ENCODE measurements at regions not wholly inside any gene's neighbourhood (a gene's known extent, or its start where the extent isn't known, plus 50 kb on each side); places are given as distances from the start of the nearest gene placed in this dataset.

DNA sequence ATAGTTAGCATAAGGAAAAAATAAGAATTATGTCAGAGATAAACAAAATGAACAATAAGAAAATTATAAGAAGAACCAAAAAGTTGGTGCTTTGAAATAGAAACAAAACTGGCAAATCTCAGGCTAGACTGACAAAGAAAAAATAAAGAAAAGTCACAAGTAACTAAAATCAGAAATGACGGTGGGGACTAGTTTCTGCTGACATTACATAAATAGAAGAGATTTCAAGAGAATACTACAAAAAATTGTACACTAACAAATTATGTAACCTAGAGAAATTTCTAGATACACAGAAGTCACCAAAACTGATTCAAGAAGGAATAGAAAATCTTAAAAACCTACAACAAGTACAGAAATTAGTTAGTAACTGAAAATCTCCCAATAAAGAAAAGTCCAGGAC, 355.6 kb upstream of the SGCG start:
- H3K27ac Mint-ChIP-seq: no peak overlapping the region
- H3K27me3 Mint-ChIP-seq (ENCODE audit: low read depth): no peaks in the 10 kb centered on the region
- H3K36me3 Mint-ChIP-seq (ENCODE audit: low read depth): no peaks in the 10 kb centered on the region
- no peaks in the 10 kb centered on the region for H3K4me1 Mint-ChIP-seq
- TF ChIP-seq, protein P1, sequence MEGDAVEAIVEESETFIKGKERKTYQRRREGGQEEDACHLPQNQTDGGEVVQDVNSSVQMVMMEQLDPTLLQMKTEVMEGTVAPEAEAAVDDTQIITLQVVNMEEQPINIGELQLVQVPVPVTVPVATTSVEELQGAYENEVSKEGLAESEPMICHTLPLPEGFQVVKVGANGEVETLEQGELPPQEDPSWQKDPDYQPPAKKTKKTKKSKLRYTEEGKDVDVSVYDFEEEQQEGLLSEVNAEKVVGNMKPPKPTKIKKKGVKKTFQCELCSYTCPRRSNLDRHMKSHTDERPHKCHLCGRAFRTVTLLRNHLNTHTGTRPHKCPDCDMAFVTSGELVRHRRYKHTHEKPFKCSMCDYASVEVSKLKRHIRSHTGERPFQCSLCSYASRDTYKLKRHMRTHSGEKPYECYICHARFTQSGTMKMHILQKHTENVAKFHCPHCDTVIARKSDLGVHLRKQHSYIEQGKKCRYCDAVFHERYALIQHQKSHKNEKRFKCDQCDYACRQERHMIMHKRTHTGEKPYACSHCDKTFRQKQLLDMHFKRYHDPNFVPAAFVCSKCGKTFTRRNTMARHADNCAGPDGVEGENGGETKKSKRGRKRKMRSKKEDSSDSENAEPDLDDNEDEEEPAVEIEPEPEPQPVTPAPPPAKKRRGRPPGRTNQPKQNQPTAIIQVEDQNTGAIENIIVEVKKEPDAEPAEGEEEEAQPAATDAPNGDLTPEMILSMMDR (IDR thresholded peaks at IDR 0.05; ENCODE audit: unreplicated experiment in 3 of 3): no peak
- peaks cover 7% of the 10 kb centered on the region for H3K9me3 Mint-ChIP-seq
- H3K4me3 Mint-ChIP-seq: no peak overlapping the region

DNA sequence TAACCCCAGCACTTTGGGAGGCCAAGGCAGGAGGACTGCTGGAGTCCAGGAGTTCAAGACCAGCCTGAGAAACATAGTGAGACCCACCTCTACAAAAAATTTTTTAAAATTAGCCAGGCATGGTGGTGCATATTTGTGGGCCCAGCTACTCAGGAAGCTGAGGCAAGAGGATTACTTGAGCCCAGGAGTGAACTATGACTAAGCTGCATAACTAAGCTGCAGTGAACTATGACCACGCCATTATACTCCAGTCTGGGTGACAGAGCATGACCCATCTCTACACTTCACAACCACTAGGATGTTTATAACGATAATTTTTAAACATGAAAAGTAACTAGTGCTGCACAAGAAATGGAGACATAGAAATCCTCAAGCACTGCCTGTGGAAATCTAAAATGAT, 352.7 kb upstream of the SGCG start:
- Mint-ChIP-seq H3K4me3 (no peak overlapping the region), H3K27me3 (ENCODE audit: low read depth) (no peaks in the 10 kb centered on the region), H3K9me3 (peaks cover 7% of the 10 kb centered on the region), H3K4me1 (no peaks in the 10 kb centered on the region), H3K27ac (peak overlapping the region in 1 of 3 experiments; percentile 69), H3K36me3 (ENCODE audit: low read depth) (no peaks in the 10 kb centered on the region)
- TF ChIP-seq, protein P1 (IDR thresholded peaks at IDR 0.05; ENCODE audit: unreplicated experiment in 3 of 3): no peak

DNA sequence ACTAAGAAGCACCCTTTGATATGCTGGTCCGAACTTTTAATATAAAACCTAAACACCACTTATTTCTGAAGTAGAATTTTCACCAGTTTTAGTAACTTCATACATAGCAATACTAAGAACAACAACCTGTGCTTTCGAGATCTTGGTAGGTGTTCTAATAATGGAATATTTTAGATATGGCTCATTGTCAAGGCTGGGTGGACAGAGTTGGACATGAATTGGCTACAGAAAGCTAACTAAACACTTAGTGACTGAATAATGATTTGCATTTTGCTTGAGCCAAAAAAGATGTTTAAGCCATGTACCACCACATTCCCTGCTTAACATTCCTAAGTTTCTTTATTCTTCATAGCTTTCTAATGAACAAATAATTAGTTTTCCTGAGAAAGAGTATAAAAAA, 344.3 kb upstream of the SGCG start:
- Mint-ChIP-seq H3K27me3 (ENCODE audit: low read depth) (no peaks in the 10 kb centered on the region), H3K36me3 (ENCODE audit: low read depth) (peaks cover 5% of the 10 kb centered on the region), H3K4me1 (peaks cover 6% of the 10 kb centered on the region), H3K9me3 (peaks cover 2% of the 10 kb centered on the region), H3K27ac (no peak overlapping the region), H3K4me3 (no peak overlapping the region)
- TF ChIP-seq, protein P1 (IDR thresholded peaks at IDR 0.05; ENCODE audit: unreplicated experiment in 3 of 3): no peak

DNA sequence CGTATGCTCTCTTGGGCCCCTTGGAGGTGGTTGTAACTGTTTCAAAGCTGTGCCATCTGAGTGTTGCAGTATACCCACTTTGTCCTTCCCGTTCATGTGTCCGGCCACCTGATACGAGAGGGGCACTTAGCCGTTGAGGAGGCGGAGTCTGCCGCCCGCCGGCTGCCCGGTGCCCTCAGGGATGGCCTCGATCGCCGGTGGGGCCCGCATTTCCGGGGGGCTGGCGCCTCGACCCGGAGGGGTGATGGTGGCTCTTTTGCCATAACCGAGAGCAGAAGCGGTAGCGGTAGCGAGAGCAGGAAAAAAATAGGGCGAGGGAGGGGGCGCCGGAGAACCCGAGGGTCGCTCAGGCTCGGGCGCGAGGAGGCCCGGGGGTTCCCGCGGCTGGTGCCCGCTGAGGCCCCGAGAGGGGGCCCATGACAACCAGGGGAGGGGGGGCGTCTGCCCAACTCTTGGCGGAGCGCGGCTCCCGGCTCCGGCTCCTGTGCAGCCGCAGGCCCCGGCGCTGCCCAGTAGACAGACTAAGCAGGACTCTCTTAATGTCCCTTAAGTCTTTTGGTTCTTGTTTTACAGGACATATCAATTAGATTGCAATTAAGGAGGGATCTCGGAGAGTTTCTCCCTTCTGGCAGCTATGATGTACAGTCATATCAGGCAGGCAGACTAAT, 342.7 kb upstream of the SGCG start:
- peaks cover 5% of the 10 kb centered on the region for H3K36me3 Mint-ChIP-seq (ENCODE audit: low read depth)
- TF ChIP-seq, protein P1 (IDR thresholded peaks at IDR 0.05; ENCODE audit: unreplicated experiment in 3 of 3): no peak
- H3K4me3 Mint-ChIP-seq: no peak overlapping the region

DNA sequence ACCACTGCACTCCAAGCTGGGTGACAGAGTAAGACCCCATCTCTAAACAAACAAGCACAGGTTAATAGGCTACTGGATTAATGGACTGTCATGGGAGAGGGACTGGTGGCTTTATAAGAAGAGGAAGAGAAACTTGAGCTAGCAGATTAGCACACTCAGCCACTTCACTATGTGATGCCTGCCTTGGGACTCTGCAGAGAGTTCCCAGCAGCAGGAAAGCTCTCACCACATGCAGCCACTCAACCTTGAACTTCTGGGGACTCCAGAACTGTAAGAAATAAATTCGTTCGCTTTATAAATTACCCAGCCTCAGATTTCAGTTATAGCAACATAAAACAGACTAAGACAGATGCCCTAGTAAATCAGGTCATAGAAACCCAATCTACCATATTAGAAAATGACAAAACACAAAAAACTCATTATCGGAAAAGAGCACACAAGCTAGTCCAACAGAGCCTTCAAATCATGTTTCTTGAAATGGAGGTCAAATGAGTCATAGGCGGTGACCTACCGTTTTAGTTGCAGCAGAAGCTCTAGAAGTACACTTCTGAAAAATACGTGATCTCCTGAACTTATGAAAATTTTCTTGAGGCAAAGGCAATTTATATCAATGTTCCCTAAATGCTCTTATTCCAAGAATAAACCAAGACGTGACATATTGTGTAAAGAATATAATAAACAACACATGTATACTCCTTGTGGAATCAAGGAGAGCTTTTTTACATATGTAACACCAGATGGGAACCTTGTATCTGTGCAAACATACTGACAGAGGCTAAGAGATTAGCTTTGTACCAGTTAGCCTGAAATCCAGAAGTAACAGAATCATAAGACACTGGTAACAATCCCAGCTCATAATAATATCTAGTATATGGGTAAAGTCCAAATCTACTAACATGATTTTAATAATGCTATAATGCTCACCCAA, 340.9 kb upstream of the SGCG start:
- peaks cover 6% of the 10 kb centered on the region for H3K4me1 Mint-ChIP-seq
- peak overlapping the region in 2 of 3 experiments; percentile 48 to 88 for H3K27ac Mint-ChIP-seq
- H3K9me3 Mint-ChIP-seq: peaks cover 2% of the 10 kb centered on the region
- no peak overlapping the region for H3K4me3 Mint-ChIP-seq
- H3K27me3 Mint-ChIP-seq (ENCODE audit: low read depth): peaks cover 3% of the 10 kb centered on the region
- TF ChIP-seq, protein P1 (IDR thresholded peaks at IDR 0.05; ENCODE audit: unreplicated experiment in 3 of 3): no peak
- H3K36me3 Mint-ChIP-seq (ENCODE audit: low read depth): peaks cover 5% of the 10 kb centered on the region

More for the DNA sequence above, 342.7 kb upstream of the SGCG start:
- Mint-ChIP-seq H3K9me3 (peaks cover 2% of the 10 kb centered on the region), H3K4me1 (peaks cover 6% of the 10 kb centered on the region), H3K27ac (no peak overlapping the region), H3K27me3 (ENCODE audit: low read depth) (no peaks in the 10 kb centered on the region)

Data from nephron (organoid).